H9 (cell line): ENCODE measurements at regions not wholly inside any gene's neighbourhood (a gene's known extent, or its start where the extent isn't known, plus 50 kb on each side); places are given as distances from the start of the nearest gene placed in this dataset.
A peak's percentile ranks its signal among the peaks of the same experiment; 100 is the strongest.

ENCODE experiments used
- DNase-seq: peaks from one replicate; pipeline ENCODE4 v3.0.0-alpha.2; 2017
- H2AFZ ChIP-seq: one replicate; pipeline ENCODE4 v1.6.1; 2013; ENCODE audit warnings: mild to moderate bottlenecking, low read length, control low read depth, moderate library complexity
- H2AK5ac ChIP-seq: 2 replicates; pipeline ENCODE4 v1.6.1; 2013; ENCODE audit warnings: low read length, control low read depth, mixed read lengths; ENCODE audit not compliant: insufficient read length
- H2BK120ac ChIP-seq: one replicate; pipeline ENCODE4 v1.6.1; 2013; ENCODE audit warnings: low read depth, mild to moderate bottlenecking, low read length, control low read depth, inconsistent platforms; ENCODE audit not compliant: poor library complexity, severe bottlenecking
- H2BK12ac ChIP-seq: 2 replicates; pipeline ENCODE4 v1.6.1; 2013; ENCODE audit warnings: low read length, control low read depth, mixed read lengths, low read depth; ENCODE audit not compliant: insufficient read length
- H2BK15ac ChIP-seq: 2 replicates; pipeline ENCODE4 v1.6.1; 2013; ENCODE audit warnings: low read depth, low read length, control low read depth
- H2BK20ac ChIP-seq: one replicate; pipeline ENCODE4 v1.6.1; 2013; ENCODE audit warnings: low read depth, mild to moderate bottlenecking, low read length, control low read depth, inconsistent platforms; ENCODE audit not compliant: poor library complexity, severe bottlenecking
- H2BK5ac ChIP-seq: 2 replicates; pipeline ENCODE4 v1.6.1; 2013; ENCODE audit warnings: low read length, control low read depth, mixed read lengths; ENCODE audit not compliant: insufficient read length
- H3K14ac ChIP-seq: 2 replicates; pipeline ENCODE4 v1.6.1; 2013; ENCODE audit warnings: low read length, control low read depth; ENCODE audit not compliant: insufficient read depth
- H3K18ac ChIP-seq: 2 replicates; pipeline ENCODE4 v1.6.1; 2013; ENCODE audit warnings: low read depth, mild to moderate bottlenecking, mixed read lengths, low read length, control low read depth; ENCODE audit not compliant: insufficient read length
- H3K23ac ChIP-seq: 2 replicates; pipeline ENCODE4 v1.6.1; 2013; ENCODE audit warnings: low read length, control low read depth, mixed read lengths, low read depth; ENCODE audit not compliant: insufficient read length
- H3K23me2 ChIP-seq: 2 replicates; pipeline ENCODE4 v1.6.1; 2013; ENCODE audit warnings: low read depth, mild to moderate bottlenecking, mixed read lengths, low read length, control low read depth; ENCODE audit not compliant: insufficient read length, poor library complexity, severe bottlenecking
- H3K27ac ChIP-seq: 2 replicates; pipeline ENCODE4 v1.5.1; 2013; ENCODE audit warnings: low read length, control low read depth, mixed read lengths, low read depth; ENCODE audit not compliant: insufficient read length
- H3K27me3 ChIP-seq: 2 replicates; pipeline ENCODE4 v1.6.1; 2013; ENCODE audit warnings: low read length, control low read depth, inconsistent platforms; ENCODE audit not compliant: insufficient read depth
- H3K4ac ChIP-seq: 2 replicates; pipeline ENCODE4 v1.6.1; 2013; ENCODE audit warnings: low read depth, mild to moderate bottlenecking, control low read depth, inconsistent platforms, low read length, moderate library complexity
- H3K4me1 ChIP-seq: 2 replicates; pipeline ENCODE4 v1.6.1; 2013; ENCODE audit warnings: low read length, control low read depth, inconsistent platforms; ENCODE audit not compliant: insufficient read depth
- H3K4me2 ChIP-seq: 2 replicates; pipeline ENCODE4 v1.6.1; 2013; ENCODE audit warnings: low read length, control low read depth, mixed read lengths; ENCODE audit not compliant: insufficient read length, insufficient read depth
- H3K56ac ChIP-seq: 2 replicates; pipeline ENCODE4 v1.6.1; 2013; ENCODE audit warnings: low read depth, mild to moderate bottlenecking, mixed read lengths, low read length, control low read depth; ENCODE audit not compliant: insufficient read length
- H3K79me1 ChIP-seq: 2 replicates; pipeline ENCODE4 v1.6.1; 2013; ENCODE audit warnings: low read depth, mild to moderate bottlenecking, moderate library complexity, low read length, control low read depth, inconsistent platforms; ENCODE audit not compliant: insufficient read depth, poor library complexity, severe bottlenecking
- H3K79me2 ChIP-seq: 2 replicates; pipeline ENCODE4 v1.6.1; 2013; ENCODE audit warnings: low read length, control low read depth, inconsistent platforms; ENCODE audit not compliant: insufficient read depth
- H3K9ac ChIP-seq: 2 replicates; pipeline ENCODE4 v1.6.1; 2013; ENCODE audit warnings: low read length, control low read depth, mixed read lengths; ENCODE audit not compliant: insufficient read length; ENCODE audit errors: extremely low read depth
- H3K9me3 ChIP-seq: one replicate; pipeline ENCODE4 v1.6.1; 2013; ENCODE audit warnings: low read depth, low read length, inconsistent platforms; ENCODE audit not compliant: control insufficient read depth
- H3T11ph ChIP-seq: one replicate; pipeline ENCODE4 v1.6.1; 2013; ENCODE audit warnings: mild to moderate bottlenecking, low read length, control low read depth, inconsistent platforms
- H4K20me1 ChIP-seq: one replicate; pipeline ENCODE4 v1.6.1; 2013; ENCODE audit not compliant: control insufficient read depth, insufficient read length, insufficient read depth
- H4K5ac ChIP-seq: 2 replicates; pipeline ENCODE4 v1.6.1; 2013; ENCODE audit warnings: low read depth, mild to moderate bottlenecking, mixed read lengths, low read length, control low read depth; ENCODE audit not compliant: insufficient read length
- H4K8ac ChIP-seq: replicated peaks from 2 replicates; pipeline ENCODE4 v1.6.1; 2013; ENCODE audit warnings: low read length, control low read depth, mixed read lengths, low read depth; ENCODE audit not compliant: insufficient read length
- H4K91ac ChIP-seq: 2 replicates; pipeline ENCODE4 v1.6.1; 2013; ENCODE audit warnings: low read depth, mild to moderate bottlenecking, moderate library complexity, mixed read lengths, low read length, control low read depth; ENCODE audit not compliant: insufficient read length
- H3K27ac Mint-ChIP-seq, 3 experiments: 2 replicates in 2 of 3; 3 replicates in 1 of 3; pipeline ENCODE4 v1.8.0; 2020 to 2021; ENCODE audit warnings: mixed read lengths in 3 of 3, mild to moderate bottlenecking in 1 of 3, moderate library complexity in 1 of 3
- H3K27me3 Mint-ChIP-seq: 2 replicates; pipeline ENCODE4 v1.8.0; 2021; ENCODE audit warnings: low read depth, mild to moderate bottlenecking, moderate library complexity, mixed read lengths
- H3K36me3 Mint-ChIP-seq, 3 experiments: 2 replicates in 2 of 3; 3 replicates in 1 of 3; pipeline ENCODE4 v1.8.0; 2020 to 2021; ENCODE audit warnings: low read depth in 3 of 3, mixed read lengths in 3 of 3; ENCODE audit not compliant: insufficient read depth in 1 of 3
- H3K4me1 Mint-ChIP-seq, 2 experiments: 2 replicates each; pipeline ENCODE4 v1.8.0; 2020; ENCODE audit warnings: mixed read lengths in 2 of 2
- H3K4me3 Mint-ChIP-seq, 2 experiments: 2 replicates in 1 of 2; 3 replicates in 1 of 2; pipeline ENCODE4 v1.8.0; 2020 to 2021; ENCODE audit warnings: mild to moderate bottlenecking in 2 of 2, mixed read lengths in 2 of 2, moderate library complexity in 1 of 2
- H3K9me3 Mint-ChIP-seq, 2 experiments: 2 replicates in 1 of 2; 3 replicates in 1 of 2; pipeline ENCODE4 v1.8.0; 2020; ENCODE audit warnings: mild to moderate bottlenecking in 2 of 2, mixed read lengths in 2 of 2, moderate library complexity in 1 of 2
- WGBS: extraction: QIAGEN DNeasy Blood & Tissue Kit; methylation state at CpG from one replicate; pipeline ENCODE4 v1.1.7; 2013; ENCODE audit warnings: missing lambda C conversion rate, low lambda C conversion rate, mixed read lengths; ENCODE audit not compliant: insufficient read length; ENCODE audit errors: extremely low coverage; 5-methylcytosine and 5-hydroxymethylcytosine counted together
- TF ChIP-seq, protein P1 (sequence below): fragments of 200-600 bp; sonication (generic); conservative IDR thresholded peaks from 3 replicates; pipeline ENCODE4 v1.8.0; 2021; ENCODE audit warnings: antibody characterized with exemption, mild to moderate bottlenecking

- Histone ChIP-seq H2AFZ (no peak overlapping the region), H2BK15ac (no peak overlapping the region), H2BK120ac (no peak overlapping the region), H3K4me2 (no peak overlapping the region), H3K23ac (no peak overlapping the region), H3K56ac (no peak overlapping the region), H3K14ac (no peak overlapping the region), H3K27me3 (no peaks in the 10 kb centered on the region), H4K8ac (no peak overlapping the region), H4K91ac (no peak overlapping the region), H3K79me1 (no peaks in the 10 kb centered on the region), H3K18ac (no peak overlapping the region), H3K9me3 (no peaks in the 10 kb centered on the region), H3K79me2 (no peaks in the 10 kb centered on the region), H3K4ac (no peak overlapping the region), H2BK5ac (no peak overlapping the region), H3K23me2 (no peaks in the 10 kb centered on the region), H4K5ac (no peak overlapping the region), H3K9ac (no peak overlapping the region), H3T11ph (no peak overlapping the region), H3K27ac (no peak overlapping the region), H2BK20ac (no peak overlapping the region), H2BK12ac (no peak overlapping the region), H4K20me1 (no peaks in the 10 kb centered on the region), H2AK5ac (no peak overlapping the region), H3K4me1 (no peaks in the 10 kb centered on the region)
- Mint-ChIP-seq H3K27me3 (peaks cover 3% of the 10 kb centered on the region; the same call in 1 of the 2 replicates), H3K4me1 (peaks cover 4 to 5% of the 10 kb centered on the region in 2 experiments; a peak in 2 of 4 replicates), H3K4me3 (no peak overlapping the region), H3K9me3 (no peaks in the 10 kb centered on the region; a peak in 1 of 5 replicates), H3K27ac (no peak overlapping the region; a peak in 1 of 7 replicates), H3K36me3 (no peaks in the 10 kb centered on the region)
- no CpG with 5 or more reads among the region's 11 CpGs for WGBS
- TF ChIP-seq, protein P1, sequence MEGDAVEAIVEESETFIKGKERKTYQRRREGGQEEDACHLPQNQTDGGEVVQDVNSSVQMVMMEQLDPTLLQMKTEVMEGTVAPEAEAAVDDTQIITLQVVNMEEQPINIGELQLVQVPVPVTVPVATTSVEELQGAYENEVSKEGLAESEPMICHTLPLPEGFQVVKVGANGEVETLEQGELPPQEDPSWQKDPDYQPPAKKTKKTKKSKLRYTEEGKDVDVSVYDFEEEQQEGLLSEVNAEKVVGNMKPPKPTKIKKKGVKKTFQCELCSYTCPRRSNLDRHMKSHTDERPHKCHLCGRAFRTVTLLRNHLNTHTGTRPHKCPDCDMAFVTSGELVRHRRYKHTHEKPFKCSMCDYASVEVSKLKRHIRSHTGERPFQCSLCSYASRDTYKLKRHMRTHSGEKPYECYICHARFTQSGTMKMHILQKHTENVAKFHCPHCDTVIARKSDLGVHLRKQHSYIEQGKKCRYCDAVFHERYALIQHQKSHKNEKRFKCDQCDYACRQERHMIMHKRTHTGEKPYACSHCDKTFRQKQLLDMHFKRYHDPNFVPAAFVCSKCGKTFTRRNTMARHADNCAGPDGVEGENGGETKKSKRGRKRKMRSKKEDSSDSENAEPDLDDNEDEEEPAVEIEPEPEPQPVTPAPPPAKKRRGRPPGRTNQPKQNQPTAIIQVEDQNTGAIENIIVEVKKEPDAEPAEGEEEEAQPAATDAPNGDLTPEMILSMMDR, result no peak
- DNase-seq, result peak; percentile 66
Measured at GRCh38 chr10:132129431-132129830, 57.3 kb upstream of the DPYSL4 start.
